ENCODE measurements at regions not wholly inside any gene's neighbourhood (a gene's known extent, or its start where the extent isn't known, plus 50 kb on each side); places are given as distances from the start of the nearest gene placed in this dataset.

DNA sequence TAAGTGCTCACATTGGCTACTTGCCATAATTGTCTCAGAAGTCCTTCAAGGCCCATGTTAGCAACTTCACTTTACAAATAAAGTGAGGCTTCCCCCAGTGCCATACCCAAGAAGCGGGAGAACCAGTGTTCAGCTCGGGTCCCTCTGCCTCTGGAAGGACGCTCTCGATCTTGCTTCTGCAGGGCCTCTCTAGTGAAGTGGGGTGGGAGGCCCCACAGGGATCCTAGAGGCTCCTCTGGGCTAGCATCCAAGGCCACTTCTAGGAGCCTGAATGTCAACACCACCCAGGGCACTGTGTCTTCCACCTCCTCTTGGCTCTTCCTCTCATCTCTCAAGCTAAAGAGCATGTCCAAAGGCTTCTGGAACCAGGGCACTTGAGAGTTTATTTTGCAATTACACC lies 282.5 kb downstream of the GADD45G start:
- DNase-seq = no peak

DNA sequence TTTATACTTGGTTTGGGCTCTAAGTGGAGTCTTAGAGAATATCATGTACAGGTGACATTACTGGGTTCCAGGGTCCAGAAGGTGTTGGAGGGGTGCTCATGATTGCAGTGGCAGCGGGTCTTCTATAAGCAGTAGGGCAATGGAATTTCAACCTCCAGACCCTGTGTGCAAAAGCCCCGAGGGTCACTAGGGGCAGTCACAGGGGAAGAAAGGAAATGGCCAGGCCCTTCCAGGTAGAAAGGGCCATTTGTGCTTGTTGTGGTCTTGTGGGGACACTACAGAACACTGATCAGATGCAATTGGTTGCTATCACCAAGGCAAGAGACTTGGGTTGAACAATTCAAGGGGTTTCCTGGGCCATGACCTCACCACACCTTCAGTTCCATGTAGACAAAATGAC lies 283.4 kb downstream of the GADD45G start:
- DNase-seq = no peak

DNA sequence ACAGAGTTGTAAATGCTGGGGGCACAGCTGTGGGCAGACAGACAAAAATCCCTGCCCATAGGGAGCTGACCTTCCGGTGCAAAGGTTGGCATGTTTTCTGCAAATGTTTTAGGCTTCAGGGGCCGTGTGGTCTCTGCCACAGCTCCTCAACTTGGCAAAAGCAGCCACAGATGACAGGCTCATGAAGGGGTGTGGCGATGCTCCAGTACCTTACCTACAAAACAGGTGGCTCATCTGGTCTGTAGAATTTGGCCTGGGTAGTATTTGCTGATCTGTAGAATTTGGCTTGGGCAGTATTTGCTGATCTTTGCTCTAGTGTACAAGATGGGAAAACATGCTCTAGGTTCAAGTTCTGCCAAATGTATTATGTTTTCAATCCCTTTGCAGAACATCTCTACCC lies 283.9 kb downstream of the GADD45G start:
- DNase-seq = no peak

DNA sequence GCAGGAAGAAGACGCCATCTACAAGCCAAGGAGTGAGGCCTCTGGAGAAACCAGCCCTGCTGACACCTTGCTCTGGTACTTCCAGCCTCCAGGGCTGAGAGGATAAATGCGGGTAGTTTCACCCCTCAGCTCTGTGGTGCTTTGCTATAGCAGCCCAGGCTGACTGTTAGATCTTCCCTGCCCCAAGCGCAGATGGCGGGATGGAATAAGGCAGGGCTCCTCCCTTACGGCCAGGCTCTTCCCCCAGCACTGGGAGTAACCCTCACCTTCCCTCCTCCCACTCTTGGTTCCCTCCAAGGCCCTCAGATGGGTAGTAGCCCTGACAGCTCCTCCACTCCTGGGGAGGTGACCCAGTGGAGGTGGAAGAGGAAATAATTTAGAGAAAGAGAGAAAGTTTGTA lies 285.1 kb downstream of the GADD45G start:
- DNase-seq = no peak

DNA sequence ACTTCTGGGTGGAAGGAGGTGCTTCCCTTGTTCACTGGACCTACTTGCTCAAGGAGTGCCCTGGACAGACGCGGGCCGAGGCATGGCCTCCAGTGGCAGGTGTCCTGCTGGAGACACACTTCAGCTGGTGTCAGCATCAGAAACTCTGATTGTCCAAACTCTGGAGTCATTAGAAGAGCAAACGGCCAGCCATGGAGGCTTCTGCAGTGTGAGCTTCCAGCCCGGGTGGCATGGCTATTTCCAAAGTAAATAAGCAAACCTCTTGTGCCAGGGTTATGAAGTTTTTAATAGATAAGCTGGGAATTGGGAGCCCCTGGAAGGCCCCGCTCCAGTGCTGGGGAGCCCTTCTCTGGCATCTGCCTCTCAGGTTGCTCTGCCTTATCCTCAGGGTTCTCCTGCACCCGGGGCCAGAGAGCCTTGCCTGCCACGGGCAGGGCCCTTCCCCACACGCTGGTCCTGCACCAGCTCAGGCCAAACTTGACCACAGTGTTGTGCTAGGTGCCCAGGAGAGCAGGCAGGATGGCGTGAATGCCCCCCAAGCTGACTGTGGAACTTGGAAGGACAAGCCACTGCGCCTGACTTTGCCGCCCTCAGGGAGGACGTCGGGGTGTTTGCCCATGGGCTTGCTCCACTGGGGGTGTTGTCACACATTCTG lies 285.6 kb downstream of the GADD45G start:
- DNase-seq = no peak

DNA sequence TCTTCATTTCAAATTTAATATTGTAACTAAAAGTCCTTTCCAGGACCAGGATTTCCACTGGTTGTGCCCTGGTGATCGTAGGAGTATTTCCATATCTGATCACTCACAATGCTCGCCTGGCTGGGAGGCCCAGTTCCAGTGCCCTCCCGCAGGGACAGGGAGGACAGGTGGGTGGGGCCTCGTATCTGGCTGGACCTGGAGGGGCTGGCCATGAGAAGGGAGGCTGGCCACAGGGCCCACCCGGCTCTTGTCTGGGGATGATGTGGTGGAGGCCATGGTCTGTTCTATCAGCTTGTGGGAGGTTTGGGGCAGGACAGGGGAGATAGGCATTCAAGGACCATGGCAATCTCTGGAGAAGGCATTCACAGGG lies 286.4 kb downstream of the GADD45G start:
- DNase-seq = no peak

DNA sequence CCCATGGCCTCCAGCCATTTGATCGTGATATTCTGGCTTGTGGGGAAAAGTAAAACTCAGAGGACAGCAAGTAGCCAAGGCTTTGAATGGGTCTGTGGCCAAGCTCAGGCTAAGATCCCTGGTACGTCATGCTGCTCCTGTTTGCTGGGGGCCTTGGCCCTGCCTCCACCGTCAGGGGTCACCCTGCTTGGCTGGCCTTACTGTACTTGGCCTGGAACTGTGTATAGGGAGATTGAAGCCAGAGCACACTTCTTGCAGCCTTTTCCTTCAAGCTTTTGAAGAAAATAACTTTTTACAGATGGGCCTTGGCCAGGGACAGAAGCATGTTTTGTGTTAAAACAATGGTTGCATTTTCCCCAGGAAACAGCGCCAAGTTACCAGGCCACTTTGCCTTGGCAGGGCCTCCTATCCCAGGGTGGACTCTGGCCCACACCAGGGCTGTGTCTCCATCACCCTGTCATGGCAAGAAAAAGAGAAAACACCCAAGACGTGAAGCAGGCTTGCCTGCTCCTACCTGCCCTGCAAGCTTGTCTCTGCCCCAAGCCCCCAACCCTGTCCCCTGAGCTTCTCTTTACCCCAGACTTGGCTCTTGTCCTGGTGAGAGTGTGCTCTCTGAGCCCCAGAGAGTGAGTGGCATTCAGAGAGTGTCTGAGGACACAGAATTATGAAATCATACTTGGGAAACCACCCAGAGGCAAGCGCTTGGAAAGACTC lies 286.9 kb downstream of the GADD45G start:
- DNase-seq = no peak

DNA sequence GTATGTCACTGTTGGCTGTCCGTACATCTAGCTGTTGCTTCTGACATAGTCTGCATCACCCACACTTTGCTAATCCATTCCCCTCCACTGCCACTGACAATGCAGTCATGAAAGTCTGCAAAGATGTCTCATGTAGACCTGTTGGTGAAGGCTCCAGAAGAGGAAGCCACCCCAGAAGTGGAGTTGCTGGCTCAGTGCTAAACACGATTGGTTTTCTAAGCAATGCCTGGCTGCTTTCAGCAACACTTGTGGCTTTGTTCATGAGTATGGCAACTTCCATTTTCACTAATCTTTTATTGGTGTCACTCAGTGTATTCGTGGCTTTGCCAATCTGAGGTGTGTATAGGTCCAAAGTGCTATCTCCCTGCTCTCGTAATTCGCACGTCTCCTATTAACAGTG lies 288.1 kb downstream of the GADD45G start:
- no peak for DNase-seq

DNA sequence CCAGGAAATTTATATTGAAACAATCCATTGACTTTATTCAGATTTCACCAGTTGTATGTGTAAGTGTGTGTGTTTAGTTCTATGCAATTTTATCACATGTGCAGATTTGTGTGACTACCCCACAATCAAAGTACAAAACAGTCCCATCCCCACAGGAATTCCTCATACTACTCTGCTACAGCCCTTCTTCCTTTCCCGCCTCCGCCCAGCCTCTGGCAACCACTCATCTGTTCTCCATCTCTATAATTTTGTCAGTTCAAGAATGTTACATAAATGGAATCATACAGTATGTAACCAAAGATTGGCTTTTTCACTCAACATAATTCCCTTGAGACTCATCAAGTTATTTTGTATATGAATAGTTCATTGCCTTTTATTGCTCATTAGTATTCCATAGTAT lies 289.1 kb downstream of the GADD45G start:
- no peak for DNase-seq

DNA sequence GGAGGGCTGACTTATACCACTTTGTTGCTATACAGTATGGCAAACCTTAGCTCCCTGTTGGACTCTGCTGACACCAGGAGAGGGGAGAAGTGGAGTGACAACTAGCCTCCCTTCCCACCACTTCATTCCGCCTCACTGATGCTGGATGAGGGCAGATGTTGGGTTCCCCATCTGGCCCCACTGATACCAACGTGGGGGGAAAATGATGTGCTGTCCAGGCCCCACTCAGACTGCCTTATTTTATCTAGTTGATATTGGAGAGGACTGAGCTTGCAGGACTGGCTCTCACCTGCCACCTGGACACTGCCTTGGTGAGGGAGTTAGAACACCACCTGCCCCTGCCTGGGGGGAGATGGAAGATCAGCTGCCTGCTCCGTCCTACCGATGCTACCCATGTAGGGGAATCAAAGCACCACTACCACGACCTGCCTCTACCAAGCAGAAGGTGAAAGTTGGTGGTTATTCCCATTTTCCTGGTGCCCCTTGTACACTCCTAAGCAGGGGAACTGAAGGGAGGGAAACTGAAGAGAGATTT lies 292.1 kb downstream of the GADD45G start:
- DNase-seq = no peak

DNA sequence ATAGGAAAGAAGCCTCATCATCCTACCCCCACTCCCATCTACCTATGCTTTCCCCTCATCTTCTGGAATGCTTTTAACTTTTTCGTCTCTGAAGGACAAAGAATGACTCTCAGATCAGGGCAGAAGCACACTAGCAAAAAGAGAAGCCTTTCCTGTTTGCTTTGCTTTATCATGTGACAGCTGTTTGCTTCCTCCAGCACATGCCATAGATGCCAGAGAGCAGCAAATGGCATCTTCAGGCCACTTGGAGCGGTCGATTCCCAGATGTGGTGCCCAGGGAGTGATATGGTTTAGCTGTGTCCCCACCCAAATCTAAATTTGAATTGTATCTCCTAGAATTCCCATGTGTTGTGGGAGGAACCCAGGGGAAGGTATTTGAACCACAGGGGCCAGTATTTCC lies 294.8 kb downstream of the GADD45G start:
- DNase-seq = no peak

DNA sequence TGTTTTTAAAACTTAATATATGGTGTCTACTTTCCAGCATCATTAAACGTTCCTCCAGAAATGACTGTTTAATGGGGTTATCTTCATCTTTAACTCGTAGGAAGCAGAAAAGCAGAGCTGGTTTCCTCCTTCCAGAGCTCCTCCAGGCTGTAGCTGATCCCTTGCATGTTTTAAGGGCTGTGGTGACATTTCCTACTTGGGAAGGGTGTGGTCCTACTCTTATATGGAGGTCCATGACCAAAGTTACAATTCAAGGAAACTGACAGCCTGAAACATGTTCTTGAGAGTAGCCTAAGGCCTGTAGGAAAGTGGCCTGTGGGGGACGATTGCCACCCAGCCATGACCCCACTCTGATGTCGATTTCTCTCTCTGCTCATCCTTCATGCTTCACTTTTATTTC lies 297.1 kb downstream of the GADD45G start:
- no peak for DNase-seq

DNA sequence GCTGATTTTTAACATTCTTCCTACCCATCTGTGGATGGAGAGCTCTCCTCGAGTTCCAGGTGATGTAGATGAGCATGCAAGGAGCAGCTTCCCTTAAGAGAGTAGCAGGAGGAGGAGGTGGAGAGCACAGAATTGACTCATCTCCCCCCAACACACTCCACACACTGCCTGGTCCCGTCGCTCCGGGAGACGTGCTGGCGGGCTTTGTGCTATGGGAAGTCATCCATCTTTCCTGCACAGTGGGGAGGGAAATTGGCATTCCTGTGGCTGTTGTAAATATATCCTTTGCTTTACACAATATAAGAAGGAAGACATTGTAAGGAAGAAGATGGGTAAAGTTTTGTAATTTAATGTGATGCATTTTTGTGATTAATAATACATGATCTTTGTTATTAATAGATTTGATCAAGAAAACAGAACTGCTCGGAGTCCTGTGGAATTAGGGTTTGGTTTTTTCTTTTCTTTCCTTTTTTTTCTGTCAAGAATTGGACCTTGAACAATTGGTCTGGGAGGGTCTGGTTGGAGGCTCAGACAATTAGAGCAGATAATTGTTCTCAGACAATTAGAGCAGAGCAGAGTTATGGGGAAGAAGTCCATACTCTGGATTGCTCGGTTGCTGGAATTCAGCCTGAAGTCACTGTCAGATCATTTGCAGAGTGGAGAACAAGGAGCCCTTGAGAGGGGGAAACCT lies 297.8 kb downstream of the GADD45G start:
- no peak for DNase-seq

DNA sequence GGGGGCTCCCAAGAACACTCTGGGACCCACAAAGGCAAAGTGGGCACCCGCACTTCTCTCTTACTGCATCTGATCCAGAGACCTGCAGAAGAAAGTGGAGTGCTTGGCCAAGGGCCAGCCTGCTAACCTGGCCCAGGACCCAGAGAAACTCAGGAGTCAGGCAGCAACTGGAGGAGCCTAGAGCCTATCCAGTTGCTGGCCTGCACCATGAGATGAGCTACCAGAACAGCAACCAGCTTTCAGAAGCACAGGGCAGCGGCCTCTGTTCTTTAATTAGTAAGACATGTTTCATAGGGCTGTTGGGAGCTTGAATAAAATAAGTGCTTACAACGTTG lies 298.3 kb downstream of the GADD45G start:
- no peak for DNase-seq

DNA sequence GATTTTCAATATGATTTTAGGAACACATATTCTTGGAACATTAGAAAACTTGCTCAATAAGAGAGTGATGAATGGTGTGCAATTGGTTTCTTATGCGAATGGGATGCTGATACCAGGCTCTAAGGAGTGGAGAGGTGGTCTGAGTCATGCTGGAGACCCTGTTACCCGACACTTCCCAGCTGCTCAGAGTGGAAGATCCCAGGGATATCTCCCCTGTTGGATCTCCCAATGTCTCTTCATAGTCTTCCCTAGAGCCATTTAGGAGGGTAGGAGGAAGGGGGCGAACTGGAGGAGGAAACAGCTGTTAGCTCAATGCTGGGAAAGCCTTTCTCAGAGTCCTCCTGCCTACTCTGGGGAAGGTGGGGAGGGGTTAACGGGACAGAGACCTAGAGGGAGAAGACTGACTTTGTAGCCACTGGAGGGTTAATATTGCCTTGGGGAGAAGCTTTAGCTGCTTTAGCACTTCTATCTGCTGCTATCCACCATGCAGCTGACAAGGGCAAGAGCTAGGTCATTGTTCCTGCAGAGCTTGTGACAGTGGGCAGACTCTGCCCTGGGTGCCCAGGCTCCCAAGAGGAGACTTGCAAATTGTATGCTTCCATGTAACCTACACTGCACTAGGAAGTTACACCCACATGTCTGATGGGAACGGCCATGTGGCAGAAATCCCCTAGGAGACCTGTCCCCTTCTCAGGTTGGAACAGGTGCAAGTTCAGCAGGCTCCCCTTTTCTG lies 301.0 kb downstream of the GADD45G start:
- DNase-seq = no peak

DNA sequence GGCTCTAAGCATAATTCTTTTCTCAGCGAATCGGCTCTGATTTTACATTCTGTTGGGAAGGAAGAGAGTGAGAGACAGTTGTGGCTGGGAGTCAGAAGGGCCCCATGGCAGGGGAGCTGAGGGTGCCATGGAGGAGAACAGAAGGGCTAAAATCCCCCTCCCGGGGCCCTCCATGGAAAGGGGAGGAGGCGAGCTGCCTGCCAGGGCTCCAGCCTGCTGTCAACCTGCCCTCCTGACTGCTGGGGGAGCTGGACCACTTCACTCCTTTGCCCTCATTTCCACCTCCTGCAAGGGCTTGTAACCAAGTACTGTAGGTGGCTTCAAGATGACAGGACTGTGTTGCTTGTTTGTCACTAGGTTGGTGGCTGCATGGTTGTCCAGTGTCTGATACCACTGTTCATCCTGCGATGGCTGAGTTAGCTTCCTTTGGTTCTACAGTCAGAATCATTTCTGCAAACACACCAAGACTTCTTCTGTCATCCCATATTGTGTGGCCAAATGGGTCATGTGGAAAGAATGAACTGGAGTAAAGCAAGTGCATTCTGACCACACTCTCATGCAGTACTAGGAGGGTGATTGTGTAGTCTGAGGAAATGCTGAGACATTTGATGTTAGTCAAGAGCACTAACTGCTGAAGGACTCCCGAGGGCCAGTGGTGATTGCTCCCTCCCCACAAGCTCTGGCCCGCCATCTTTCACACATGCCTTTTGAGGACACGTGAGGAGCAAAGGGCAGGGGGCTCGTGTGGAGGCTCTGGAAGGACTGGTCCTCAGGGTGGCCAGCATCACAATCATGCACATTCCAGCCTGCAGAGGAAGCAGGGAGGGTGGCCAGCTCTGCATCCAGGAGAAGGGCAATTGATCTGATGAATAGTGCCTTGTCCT lies 307.2 kb downstream of the GADD45G start:
- peak; percentile 38 for DNase-seq

DNA sequence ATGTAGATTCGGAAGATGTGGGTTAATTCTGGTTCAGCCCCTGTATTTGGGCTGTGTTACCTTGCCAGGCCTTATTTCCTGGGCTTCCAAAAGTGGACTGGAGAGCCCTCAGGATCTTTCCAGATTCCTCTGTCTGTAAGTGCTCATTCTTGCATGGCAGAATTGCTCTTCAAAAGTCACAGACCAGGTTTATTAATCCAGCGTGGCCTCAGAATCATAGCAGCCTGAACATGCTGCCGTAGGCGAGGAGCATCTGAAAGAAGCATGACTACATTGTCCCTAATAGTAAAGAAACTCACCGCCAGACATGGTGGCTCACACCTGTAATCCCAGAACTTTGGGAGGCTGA lies 307.8 kb downstream of the GADD45G start:
- no peak for DNase-seq

DNA sequence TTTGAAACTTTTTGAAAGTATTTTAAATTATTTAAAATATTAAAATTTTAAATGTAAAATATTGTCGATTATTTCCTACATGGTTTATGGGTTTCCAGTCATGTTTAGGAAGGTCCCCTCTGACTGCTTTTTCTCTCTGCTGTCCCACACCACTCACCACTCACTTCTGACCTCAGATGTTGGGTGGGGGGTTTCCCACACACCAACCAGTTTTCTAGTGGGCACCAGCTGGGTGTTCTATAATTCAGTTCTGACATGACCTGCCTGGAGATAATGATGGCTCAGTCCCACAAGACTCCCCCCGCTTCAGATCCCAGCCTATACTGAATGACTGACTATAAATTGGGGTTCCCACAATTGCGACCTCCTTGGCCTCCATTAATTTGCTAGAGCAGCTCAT lies 310.4 kb downstream of the GADD45G start:
- no peak for DNase-seq

DNA sequence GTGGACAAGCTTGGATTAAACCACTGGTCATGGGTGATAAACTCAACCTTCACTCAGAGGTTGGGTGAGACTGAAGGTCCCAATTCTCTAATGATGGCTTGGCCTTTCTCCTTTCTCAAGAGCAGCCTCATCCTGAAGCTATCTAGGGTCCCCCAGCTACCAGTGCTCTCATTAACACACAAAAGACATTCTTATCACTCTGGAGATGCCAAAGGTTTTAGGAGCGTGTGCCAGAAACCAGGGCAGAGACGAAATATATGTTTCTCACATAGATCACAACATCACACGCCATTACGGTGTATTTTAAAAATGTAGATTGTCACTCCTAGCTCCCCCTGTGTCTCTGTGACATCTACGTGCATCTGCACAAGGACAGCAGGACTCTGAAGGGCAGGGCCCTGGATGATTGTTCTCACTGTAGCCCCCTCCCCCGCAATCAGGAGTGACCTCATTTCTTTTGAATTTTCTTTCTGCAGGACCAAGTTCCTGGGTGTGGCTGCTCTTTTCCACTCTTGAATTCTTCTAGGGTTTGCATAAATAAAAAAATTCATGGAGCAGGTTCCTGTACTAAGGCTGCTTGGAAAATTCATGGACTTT lies 311.3 kb downstream of the GADD45G start:
- no peak for DNase-seq

DNA sequence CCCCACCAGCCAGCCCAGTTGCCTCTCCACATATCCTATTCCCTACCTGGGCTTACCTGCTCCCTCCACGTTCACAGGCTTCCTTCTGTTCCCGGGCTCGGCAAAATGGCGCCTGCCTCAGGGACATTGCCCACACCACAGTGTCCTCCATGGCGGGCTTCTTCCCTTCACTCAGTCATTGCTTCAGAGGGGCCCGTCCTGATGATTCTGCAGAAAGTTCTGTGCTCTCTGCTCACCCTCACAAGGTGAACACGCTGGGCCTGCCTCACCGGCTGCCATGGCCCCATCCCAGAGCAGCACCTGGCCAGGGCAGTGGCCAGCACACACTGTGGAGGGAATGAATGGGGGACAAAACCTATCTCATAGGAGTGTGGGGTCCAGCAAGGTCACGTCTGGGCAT lies 313.0 kb downstream of the GADD45G start:
- DNase-seq = no peak

DNA sequence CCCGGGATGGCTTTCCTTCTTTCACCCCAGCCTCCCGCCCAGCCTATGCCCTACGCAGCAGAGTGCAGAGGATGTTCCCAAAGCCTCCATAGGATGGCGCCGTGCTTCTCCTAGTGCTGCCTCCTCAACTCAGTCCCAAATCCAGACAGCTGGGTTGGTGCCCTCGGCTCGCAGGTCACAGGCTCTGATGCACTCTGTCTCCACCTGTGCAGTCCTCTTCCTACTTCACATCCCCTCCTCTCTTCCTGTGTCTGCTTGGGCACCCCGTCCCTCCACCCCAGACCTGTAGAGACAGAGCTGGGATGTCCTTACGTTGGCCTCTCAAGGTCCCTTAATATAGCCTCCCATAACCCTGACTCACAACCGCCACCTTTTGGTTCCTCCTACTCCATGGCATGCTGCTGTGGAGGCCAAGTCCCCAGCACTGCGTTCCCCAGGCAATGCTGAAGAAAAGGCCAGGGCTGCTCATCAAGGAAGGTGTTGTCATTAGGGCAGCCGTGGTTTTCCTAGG lies 314.4 kb downstream of the GADD45G start:
- peak; percentile 42 for DNase-seq

DNA sequence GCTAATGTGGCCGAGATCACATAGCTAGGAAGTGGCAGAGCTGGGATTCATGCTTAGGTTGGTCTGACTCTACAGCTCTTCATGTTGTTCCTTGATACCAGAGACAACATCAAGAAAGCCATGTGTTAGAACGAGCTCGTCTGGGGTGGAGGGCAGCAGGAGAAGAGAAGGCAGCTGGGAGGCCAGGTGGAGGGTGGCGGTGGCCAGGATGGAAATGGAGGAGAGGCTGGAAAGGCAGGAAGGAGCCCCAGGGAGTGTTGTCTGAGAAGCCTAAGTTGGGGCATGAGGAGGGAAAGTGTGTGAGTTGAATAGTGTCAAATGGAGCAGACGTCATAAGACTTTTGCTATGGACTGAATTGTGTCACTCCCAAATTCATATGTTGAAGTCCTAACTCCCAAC lies 315.3 kb downstream of the GADD45G start:
- no peak for DNase-seq

Measured in NCI-H82 (cell line).